Endothelial cell of umbilical vein (primary cell): ENCODE measurements at regions not wholly inside any gene's neighbourhood (a gene's known extent, or its start where the extent isn't known, plus 50 kb on each side); places are given as distances from the start of the nearest gene placed in this dataset.

ENCODE experiments used
- BruUV-seq: library from RNA; stranded (reverse); fragments of 400-500 nt; replicated peaks from 2 replicates; lab custom pipeline; 2021; lab: Mats Ljungman, UMichigan
- CTCF ChIA-PET: fragments of 300-600, 350-600 bp; sonication (Branson Sonifier 250); formaldehyde crosslinking; loops from one replicate; lab custom pipeline; 2021; ENCODE audit warnings: antibody characterized with exemption, inconsistent platforms; lab: Charles Lee
- POLR2A ChIA-PET: fragments of 300-600, 350-600 bp; sonication (Branson Sonifier 250); formaldehyde crosslinking; loops from one replicate; lab custom pipeline; 2021; ENCODE audit warnings: antibody characterized with exemption, inconsistent platforms; lab: Charles Lee
- DNase-seq: peaks from one replicate; pipeline ENCODE4 v3.0.0-alpha.2; 2011; ENCODE audit warnings: low read depth, low spot score
- FAIRE-seq: peaks from 2 replicates; lab custom pipeline; 2011; peaks lifted over from hg19 to GRCh38; lab: Jason Lieb, UNC
- H2AFZ ChIP-seq: 2 replicates; pipeline ENCODE4 v1.6.0; 2012; ENCODE audit warnings: low read depth, low read length, control low read depth, inconsistent platforms
- H3K27ac ChIP-seq: 2 replicates; pipeline ENCODE4 v1.5.1; 2011; ENCODE audit warnings: low read depth, mild to moderate bottlenecking, control low read depth, low read length, moderate library complexity; ENCODE audit not compliant: insufficient read depth
- H3K27me3 ChIP-seq, 2 experiments: 2 replicates each; pipeline versions ENCODE4 v1.6.0 to v1.6.1; 2011; ENCODE audit warnings: low read length in 2 of 2, mixed read lengths in 1 of 2; ENCODE audit not compliant: control insufficient read depth in 2 of 2, insufficient read depth in 2 of 2
- H3K36me3 ChIP-seq, 2 experiments: 2 replicates in 1 of 2; 3 replicates in 1 of 2; pipeline ENCODE4 v1.5.1; 2011; ENCODE audit warnings: low read length in 2 of 2, mild to moderate bottlenecking in 1 of 2, moderate library complexity in 1 of 2; ENCODE audit not compliant: control insufficient read depth in 2 of 2, insufficient read depth in 2 of 2; ENCODE audit errors: extremely low read depth in 1 of 2
- H3K4me1 ChIP-seq: 3 replicates; pipeline ENCODE4 v1.5.1; 2011; ENCODE audit warnings: mild to moderate bottlenecking, low read length; ENCODE audit not compliant: control insufficient read depth, insufficient read depth; ENCODE audit errors: extremely low read depth
- H3K4me2 ChIP-seq: 2 replicates; pipeline ENCODE4 v1.6.1; 2011; ENCODE audit warnings: low read length, control low read depth, mixed read lengths; ENCODE audit not compliant: insufficient read depth
- H3K4me3 ChIP-seq, 3 experiments: fragments of 200-600 bp in 1 of 3; sonication (generic), shearing (Covaris generic) in 1 of 3; replicated peaks in 1 of 3; 2 replicates each; pipeline ENCODE4 v1.5.1; 2011 to 2016; ENCODE audit warnings: control low read depth in 3 of 3, low read length in 3 of 3, mild to moderate bottlenecking in 2 of 3, inconsistent platforms in 1 of 3, low read depth in 1 of 3, moderate library complexity in 1 of 3; ENCODE audit not compliant: insufficient read depth in 1 of 3
- H3K79me2 ChIP-seq: 2 replicates; pipeline ENCODE4 v1.6.0; 2012; ENCODE audit warnings: low read length, inconsistent platforms; ENCODE audit not compliant: control insufficient read depth, insufficient read depth
- H3K9ac ChIP-seq: replicated peaks from 2 replicates; pipeline ENCODE3; 2011; ENCODE audit warnings: low read length, control low read depth; ENCODE audit not compliant: insufficient read depth; ENCODE audit errors: extremely low read depth
- H3K9me1 ChIP-seq: replicated peaks from 3 replicates; pipeline ENCODE4 v1.6.0; 2011; ENCODE audit warnings: mild to moderate bottlenecking, low read length; ENCODE audit not compliant: control insufficient read depth, insufficient read depth; ENCODE audit errors: extremely low read depth
- H3K9me3 ChIP-seq: replicated peaks from 2 replicates; pipeline ENCODE4 v1.5.1; 2012; ENCODE audit warnings: low read length, inconsistent platforms; ENCODE audit not compliant: control insufficient read depth, insufficient read depth
- H4K20me1 ChIP-seq: replicated peaks from 2 replicates; pipeline ENCODE3; 2011; ENCODE audit warnings: mild to moderate bottlenecking, low read length; ENCODE audit not compliant: control insufficient read depth, insufficient read depth; ENCODE audit errors: extremely low read depth
- CTCF ChIP-seq, 2 donors: IDR thresholded peaks; 1 replicate in 1 of 2; 2 replicates in 1 of 2; pipeline ENCODE4 v1.5.1; 2011; ENCODE audit warnings: low read length in 2 of 2, mild to moderate bottlenecking in 2 of 2, moderate library complexity in 2 of 2, control low read depth in 1 of 2, inconsistent platforms in 1 of 2, low read depth in 1 of 2; ENCODE audit not compliant: insufficient read depth in 1 of 2; ENCODE audit errors: extremely low read depth in 1 of 2
- EZH2 ChIP-seq: IDR thresholded peaks from 2 replicates; pipeline ENCODE4 v1.6.1; 2012; ENCODE audit warnings: borderline replicate concordance, low read depth, mild to moderate bottlenecking, moderate library complexity, low read length, inconsistent platforms; ENCODE audit not compliant: severe bottlenecking
- FOS ChIP-seq: IDR thresholded peaks from 2 replicates; pipeline ENCODE4 v1.6.1; 2011; ENCODE audit warnings: mild to moderate bottlenecking, low read length, moderate library complexity, borderline replicate concordance; ENCODE audit not compliant: insufficient read depth
- GATA2 ChIP-seq: IDR thresholded peaks from 2 replicates; pipeline ENCODE4 v1.7.0; 2011; ENCODE audit warnings: low read depth, mild to moderate bottlenecking, moderate library complexity, mixed read lengths, low read length; ENCODE audit not compliant: insufficient read length, insufficient read depth
- JUN ChIP-seq: IDR thresholded peaks from 2 replicates; pipeline ENCODE4 v1.6.1; 2011; ENCODE audit warnings: borderline replicate concordance, low read depth; ENCODE audit not compliant: insufficient read length, insufficient read depth
- MYC ChIP-seq: IDR thresholded peaks from one replicate; pipeline ENCODE4 v1.6.1; 2011; ENCODE audit warnings: mild to moderate bottlenecking, low read depth, low read length
- POLR2A ChIP-seq: IDR thresholded peaks from 2 replicates; pipeline ENCODE4 v1.6.1; 2012; ENCODE audit warnings: low read depth, mild to moderate bottlenecking, control low read depth, low read length
- POLR2AphosphoS5 ChIP-seq: IDR thresholded peaks from 2 replicates; pipeline ENCODE4 v1.6.1; 2012; ENCODE audit warnings: low read depth, mild to moderate bottlenecking, control low read depth, low read length, moderate library complexity; ENCODE audit not compliant: insufficient read depth
- dilution Hi-C: fragments of 300-500 bp; cut with MboI; formaldehyde crosslinking; loops from one replicate; pipeline ENCODE4 v1.15.0; 2019; ENCODE audit warnings: low sequenced_read_pairs; ENCODE audit not compliant: extremely low pct_ligation_motif_present
- intact Hi-C: fragments of 100-400 bp; cut with micrococcal nuclease; formaldehyde crosslinking; loops from one replicate; pipeline ENCODE4 v1.10.0; 2022
- TF ChIP-seq, protein P1 (sequence below): IDR thresholded peaks from 2 replicates; pipeline ENCODE4 v1.6.1; 2011; ENCODE audit not compliant: insufficient read depth, insufficient read length

DNA sequence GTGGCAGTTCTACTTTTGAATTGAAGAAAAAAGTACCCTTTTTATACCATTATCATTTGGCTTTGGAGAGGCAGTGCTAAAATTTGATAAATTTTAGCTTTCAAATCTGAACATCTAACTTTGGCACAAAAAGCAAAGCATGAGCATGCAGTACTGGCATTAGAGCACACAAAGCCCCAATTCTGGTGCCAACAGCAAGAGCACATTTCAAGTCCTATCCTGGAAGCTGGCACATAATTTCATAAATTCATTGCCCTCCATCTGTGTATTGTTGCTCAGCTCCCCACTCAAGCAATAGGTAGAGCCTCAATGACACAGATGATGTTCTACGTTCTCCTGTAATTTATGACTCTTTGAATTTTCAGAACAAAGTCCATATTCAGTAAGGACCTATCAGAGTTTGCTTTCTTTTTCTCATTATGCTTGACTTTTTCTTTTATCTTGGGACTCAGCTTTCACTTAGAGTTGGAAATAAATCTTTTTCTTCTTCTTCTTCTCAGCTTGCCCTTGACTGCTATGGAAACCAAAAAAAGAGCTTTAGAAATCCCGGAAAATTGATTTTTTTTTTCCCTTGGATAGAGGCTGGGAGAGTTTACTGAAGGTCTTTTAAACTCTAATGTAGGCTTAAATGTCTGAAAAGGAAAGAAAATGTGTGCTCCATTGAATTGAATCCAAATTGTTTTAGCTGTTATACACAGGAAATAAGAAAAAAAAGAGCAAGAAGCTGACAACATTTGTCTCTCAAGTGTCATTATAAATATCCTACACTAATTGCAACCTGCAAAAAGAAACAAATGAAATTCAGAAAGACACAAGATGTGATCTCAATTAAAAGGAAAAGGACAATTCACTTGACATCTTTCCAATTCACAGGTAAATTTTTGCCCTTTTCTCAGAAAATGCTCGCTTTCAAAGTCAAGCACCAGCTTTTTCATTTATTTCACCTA is 380.8 kb upstream of the CDH18 start:
- Histone ChIP-seq H3K9me1 (peaks cover 2% of the 10 kb centered on the region), H3K27me3 (no peaks in the 10 kb centered on the region), H3K4me2 (no peak overlapping the region), H3K9ac (no peak overlapping the region), H3K36me3 (no peaks in the 10 kb centered on the region), H3K27ac (no peak overlapping the region), H3K79me2 (no peaks in the 10 kb centered on the region), H3K9me3 (peaks cover 3% of the 10 kb centered on the region), H4K20me1 (no peaks in the 10 kb centered on the region), H3K4me3 (no peak overlapping the region), H3K4me1 (no peaks in the 10 kb centered on the region), H2AFZ (no peak overlapping the region)
- no peak for DNase-seq
- ChIA-PET CTCF (no interaction called here), POLR2A (no interaction called here)
- FAIRE-seq = no peak
- dilution Hi-C loops (no loop called here), intact Hi-C loops (no loop called here)
- no TSS peak for BruUV-seq
- TF ChIP-seq EZH2 = no peak
- no peak for TF ChIP-seq MYC
- TF ChIP-seq JUN = no peak
- no peak for TF ChIP-seq POLR2AphosphoS5
- TF ChIP-seq POLR2A = no peak
- TF ChIP-seq FOS = no peak
- TF ChIP-seq, protein P1, sequence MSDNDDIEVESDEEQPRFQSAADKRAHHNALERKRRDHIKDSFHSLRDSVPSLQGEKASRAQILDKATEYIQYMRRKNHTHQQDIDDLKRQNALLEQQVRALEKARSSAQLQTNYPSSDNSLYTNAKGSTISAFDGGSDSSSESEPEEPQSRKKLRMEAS = no peak
- no peak for TF ChIP-seq CTCF (IDR thresholded peaks at IDR 0.05; ENCODE audit: extremely low read depth in 1 of 2, insufficient read depth in 1 of 2, low read depth in 1 of 2, low read length in 2 of 2)
- TF ChIP-seq GATA2 = no peak
